ENCODE measurements at regions not wholly inside any gene's neighbourhood (a gene's known extent, or its start where the extent isn't known, plus 50 kb on each side); places are given as distances from the start of the nearest gene placed in this dataset.

DNA sequence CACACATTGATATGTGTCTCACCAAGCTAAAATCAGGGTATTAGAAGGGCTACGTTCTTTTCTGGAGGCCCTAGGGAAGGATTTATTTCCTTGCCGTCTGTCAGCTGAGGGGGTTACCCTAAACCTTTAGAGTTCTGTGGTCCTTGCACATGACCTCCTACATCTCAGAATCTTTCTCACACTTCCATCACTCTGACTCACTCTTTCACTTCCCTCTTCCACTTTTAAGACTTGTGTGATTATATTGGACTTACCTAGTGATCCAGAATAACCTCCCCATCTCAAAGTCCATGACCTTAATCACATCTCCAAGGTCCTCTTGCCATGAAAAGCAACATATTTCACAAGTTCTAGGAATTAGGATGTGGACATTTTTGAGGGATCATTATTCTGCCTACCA lies 53.6 kb upstream of the FUNDC1 start:
- Mint-ChIP-seq H3K27ac (ENCODE audit: unreplicated experiment) (no peak overlapping the region), H3K27me3 (ENCODE audit: unreplicated experiment) (no peaks in the 10 kb centered on the region), H3K36me3 (ENCODE audit: low read depth, unreplicated experiment) (no peaks in the 10 kb centered on the region), H3K9me3 (ENCODE audit: unreplicated experiment) (no peaks in the 10 kb centered on the region), H3K4me3 (ENCODE audit: unreplicated experiment) (no peak overlapping the region), H3K4me1 (ENCODE audit: unreplicated experiment) (no peaks in the 10 kb centered on the region)
- DNase-seq (ENCODE audit: low spot score) = no peak
- TF ChIP-seq, protein P1, sequence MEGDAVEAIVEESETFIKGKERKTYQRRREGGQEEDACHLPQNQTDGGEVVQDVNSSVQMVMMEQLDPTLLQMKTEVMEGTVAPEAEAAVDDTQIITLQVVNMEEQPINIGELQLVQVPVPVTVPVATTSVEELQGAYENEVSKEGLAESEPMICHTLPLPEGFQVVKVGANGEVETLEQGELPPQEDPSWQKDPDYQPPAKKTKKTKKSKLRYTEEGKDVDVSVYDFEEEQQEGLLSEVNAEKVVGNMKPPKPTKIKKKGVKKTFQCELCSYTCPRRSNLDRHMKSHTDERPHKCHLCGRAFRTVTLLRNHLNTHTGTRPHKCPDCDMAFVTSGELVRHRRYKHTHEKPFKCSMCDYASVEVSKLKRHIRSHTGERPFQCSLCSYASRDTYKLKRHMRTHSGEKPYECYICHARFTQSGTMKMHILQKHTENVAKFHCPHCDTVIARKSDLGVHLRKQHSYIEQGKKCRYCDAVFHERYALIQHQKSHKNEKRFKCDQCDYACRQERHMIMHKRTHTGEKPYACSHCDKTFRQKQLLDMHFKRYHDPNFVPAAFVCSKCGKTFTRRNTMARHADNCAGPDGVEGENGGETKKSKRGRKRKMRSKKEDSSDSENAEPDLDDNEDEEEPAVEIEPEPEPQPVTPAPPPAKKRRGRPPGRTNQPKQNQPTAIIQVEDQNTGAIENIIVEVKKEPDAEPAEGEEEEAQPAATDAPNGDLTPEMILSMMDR (IDR thresholded peaks at IDR 0.05; ENCODE audit: unreplicated experiment) = no peak

All from endothelial cell (in vitro differentiated cells).